ENCODE measurements at regions not wholly inside any gene's neighbourhood (a gene's known extent, or its start where the extent isn't known, plus 50 kb on each side); places are given as distances from the start of the nearest gene placed in this dataset.

GRCh38 chr1:118589238-118589846 lies 398.8 kb downstream of the TBX15 start:
- TF ChIP-seq CTCF (conservative IDR thresholded peaks at IDR 0.05; ENCODE audit: low read length) (no peak), EZH2phosphoT487 (IDR thresholded peaks at IDR 0.05; ENCODE audit: borderline replicate concordance, low read depth, low read length) (no peak)

Data from OCI-LY7 (cell line).